BJ (cell line): ENCODE measurements at regions not wholly inside any gene's neighbourhood (a gene's known extent, or its start where the extent isn't known, plus 50 kb on each side); places are given as distances from the start of the nearest gene placed in this dataset.

ENCODE experiments used
- CTCF ChIA-PET: fragments of 350-600 bp; formaldehyde crosslinking; extraction: SDS; loops from one replicate; lab custom pipeline; 2021; ENCODE audit warnings: antibody characterized with exemption, inconsistent platforms; lab: Yijun Ruan, JAX
- POLR2A ChIA-PET: fragments of 300-600 bp; sonication (Branson Sonifier 250); formaldehyde crosslinking; extraction: SDS; loops from one replicate; lab custom pipeline; 2021; ENCODE audit warnings: antibody characterized with exemption; lab: Charles Lee
- DNase-seq: peaks from one replicate; pipeline ENCODE4 v3.0.0-alpha.2; 2011; ENCODE audit warnings: low read depth
- H3K27me3 ChIP-seq: 2 replicates; pipeline ENCODE4 v1.6.0; 2011; ENCODE audit warnings: low read length; ENCODE audit not compliant: control insufficient read depth, insufficient read depth
- H3K36me3 ChIP-seq: 2 replicates; pipeline ENCODE4 v1.5.1; 2011; ENCODE audit warnings: low read length; ENCODE audit not compliant: control insufficient read depth, insufficient read depth
- H3K4me3 ChIP-seq: 2 replicates; pipeline ENCODE4 v1.5.1; 2011; ENCODE audit warnings: low read depth, mild to moderate bottlenecking, control low read depth, low read length
- TF ChIP-seq, protein P1 (sequence below): IDR thresholded peaks from 2 replicates; pipeline ENCODE4 v1.5.1; 2011; ENCODE audit warnings: low read depth, mild to moderate bottlenecking, control low read depth, inconsistent platforms, low read length, moderate library complexity; ENCODE audit not compliant: insufficient read depth

DNA sequence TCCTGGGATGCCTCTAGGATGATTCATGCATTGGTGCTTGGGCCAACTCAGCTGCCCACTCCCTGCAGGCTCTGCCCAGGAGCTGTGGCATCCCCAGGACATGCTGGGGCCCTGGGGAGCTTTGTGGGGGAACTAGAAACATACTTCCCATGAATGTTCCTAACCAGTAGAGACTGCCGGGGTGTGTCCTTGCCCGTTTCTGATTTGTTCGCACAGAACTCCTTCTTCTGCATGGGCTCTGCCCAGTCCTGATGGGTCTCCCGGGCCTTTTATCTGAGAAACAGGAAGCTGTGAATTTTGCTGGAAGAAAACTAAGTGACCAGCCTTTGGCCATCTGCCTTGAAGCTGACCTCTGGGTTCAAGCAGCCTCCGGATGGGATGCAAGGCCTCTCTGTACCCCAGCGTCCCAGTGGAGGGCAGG lies 71.6 kb upstream of the RNU6ATAC start:
- no peaks in the 10 kb centered on the region for H3K36me3 ChIP-seq
- no peak for DNase-seq
- ChIA-PET CTCF (interaction anchor here (0.6 kb wide), 1 partner anchor 25 kb away, joined by 3 read pairs; no protein-coding TSS in a partner anchor), POLR2A (no interaction called here)
- no peak overlapping the region for H3K4me3 ChIP-seq
- TF ChIP-seq, protein P1, sequence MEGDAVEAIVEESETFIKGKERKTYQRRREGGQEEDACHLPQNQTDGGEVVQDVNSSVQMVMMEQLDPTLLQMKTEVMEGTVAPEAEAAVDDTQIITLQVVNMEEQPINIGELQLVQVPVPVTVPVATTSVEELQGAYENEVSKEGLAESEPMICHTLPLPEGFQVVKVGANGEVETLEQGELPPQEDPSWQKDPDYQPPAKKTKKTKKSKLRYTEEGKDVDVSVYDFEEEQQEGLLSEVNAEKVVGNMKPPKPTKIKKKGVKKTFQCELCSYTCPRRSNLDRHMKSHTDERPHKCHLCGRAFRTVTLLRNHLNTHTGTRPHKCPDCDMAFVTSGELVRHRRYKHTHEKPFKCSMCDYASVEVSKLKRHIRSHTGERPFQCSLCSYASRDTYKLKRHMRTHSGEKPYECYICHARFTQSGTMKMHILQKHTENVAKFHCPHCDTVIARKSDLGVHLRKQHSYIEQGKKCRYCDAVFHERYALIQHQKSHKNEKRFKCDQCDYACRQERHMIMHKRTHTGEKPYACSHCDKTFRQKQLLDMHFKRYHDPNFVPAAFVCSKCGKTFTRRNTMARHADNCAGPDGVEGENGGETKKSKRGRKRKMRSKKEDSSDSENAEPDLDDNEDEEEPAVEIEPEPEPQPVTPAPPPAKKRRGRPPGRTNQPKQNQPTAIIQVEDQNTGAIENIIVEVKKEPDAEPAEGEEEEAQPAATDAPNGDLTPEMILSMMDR = no peak
- H3K27me3 ChIP-seq = peaks cover 4% of the 10 kb centered on the region

DNA sequence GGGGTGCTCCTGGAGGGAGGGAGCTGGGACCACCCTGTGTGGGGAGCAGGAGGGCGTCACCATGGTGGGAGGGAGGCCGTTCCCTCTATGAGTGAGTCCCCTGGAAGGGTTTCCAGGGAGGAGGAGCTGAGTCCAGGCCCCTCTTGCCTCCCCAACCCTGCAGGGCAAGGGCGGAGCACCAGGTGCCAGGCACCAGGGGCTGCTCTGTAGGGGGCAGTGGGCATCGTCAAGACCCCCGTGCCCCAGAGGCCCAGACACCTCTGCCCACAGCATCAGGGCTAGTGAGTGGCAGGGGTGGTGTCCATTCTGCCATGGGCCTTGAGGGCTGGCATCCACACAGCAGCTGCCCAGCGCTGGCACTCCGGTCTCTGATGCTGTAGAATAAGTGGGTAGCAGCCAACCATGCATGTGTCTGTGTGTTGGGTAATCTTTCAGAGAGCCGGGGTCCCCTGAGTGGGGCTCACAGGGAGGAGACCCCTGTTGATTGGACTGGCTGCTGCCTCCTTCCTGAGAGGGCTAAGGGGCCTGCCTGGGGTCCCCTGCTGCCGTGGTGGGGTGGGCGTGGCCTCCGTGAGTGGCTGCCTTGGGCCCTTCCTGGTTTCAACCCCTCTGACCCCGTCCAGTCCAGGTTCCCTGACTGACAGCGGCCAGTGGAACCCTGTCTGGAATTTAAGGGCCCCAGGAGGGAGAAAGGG lies 72.7 kb upstream of the RNU6ATAC start:
- TF ChIP-seq, protein P1 = no peak
- H3K4me3 ChIP-seq = no peak overlapping the region
- H3K27me3 ChIP-seq = peaks cover 4% of the 10 kb centered on the region
- ChIA-PET POLR2A (no interaction called here), CTCF (no interaction called here)
- DNase-seq = no peak
- no peaks in the 10 kb centered on the region for H3K36me3 ChIP-seq

DNA sequence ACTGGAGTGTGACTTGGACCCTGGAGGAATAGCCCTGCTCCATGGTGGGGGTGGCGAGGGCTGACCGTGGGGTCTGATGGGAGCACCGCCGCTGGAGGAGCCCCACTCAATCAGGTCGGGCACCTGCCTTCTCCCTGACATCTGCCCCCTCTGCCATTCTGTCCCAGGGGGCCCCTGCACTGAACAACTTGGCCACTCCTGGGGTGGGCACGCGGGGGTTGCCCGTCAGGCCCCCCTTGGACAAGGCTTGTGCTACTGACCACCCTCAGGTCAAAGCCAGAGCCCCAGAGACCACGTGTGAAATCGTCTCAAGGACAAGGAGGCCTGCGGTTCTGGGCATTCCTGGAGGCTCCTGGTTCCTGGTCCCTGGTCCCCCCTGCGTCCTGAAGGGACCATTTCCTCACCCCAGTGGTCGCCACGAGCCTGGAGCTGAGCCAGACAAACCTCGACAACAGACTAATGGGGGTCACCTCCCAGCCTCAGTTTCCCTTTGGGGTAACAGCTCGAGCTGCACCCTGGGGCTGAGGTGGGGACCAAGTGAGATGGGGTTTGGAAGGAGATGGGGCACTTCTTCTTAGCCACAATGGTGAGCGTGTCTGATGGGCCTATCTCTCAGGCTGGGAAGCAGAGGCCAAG lies 73.4 kb upstream of the RNU6ATAC start:
- TF ChIP-seq, protein P1 = no peak
- ChIA-PET POLR2A (no interaction called here), CTCF (no interaction called here)
- Histone ChIP-seq H3K4me3 (no peak overlapping the region), H3K27me3 (peaks cover 5% of the 10 kb centered on the region), H3K36me3 (no peaks in the 10 kb centered on the region)
- no peak for DNase-seq

DNA sequence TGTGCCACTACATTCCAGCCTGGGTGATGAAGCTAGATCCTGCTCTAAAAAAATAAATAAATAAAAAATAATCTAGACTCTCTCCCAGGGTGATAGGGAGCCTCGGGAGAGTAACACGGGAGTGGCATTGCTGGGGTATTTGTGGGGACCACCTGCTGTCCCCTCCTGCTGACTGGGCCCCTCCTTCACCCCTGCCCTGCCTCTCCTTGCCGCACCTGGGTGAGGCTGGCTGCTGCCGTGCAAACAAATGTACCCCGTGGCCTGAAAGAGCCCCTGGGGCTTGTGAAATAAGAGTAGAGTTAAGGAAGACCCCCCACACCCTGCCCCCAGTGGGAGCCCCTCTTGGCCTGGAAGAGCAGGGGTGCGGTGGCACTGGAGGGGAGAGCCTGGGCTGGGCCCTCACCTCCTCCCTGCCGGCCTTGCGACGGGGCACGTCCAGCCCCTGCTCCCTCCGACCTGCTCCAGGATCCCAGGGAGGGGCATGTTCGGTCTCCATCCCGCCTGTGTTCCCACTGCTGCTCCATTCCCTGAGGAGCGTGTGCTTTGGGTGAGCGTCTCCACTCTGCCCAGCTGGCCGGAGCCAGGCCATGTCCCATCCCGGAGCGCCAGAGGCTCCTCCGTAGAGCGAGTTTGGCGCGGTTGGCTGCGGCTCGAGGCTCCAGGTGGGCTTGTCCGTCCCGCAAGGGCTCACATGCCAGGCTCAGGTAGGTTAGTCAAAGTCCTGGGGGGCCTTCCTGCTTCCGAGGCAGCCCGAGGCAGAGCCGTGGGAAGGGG lies 75.0 kb upstream of the RNU6ATAC start:
- TF ChIP-seq, protein P1 = no peak

DNA sequence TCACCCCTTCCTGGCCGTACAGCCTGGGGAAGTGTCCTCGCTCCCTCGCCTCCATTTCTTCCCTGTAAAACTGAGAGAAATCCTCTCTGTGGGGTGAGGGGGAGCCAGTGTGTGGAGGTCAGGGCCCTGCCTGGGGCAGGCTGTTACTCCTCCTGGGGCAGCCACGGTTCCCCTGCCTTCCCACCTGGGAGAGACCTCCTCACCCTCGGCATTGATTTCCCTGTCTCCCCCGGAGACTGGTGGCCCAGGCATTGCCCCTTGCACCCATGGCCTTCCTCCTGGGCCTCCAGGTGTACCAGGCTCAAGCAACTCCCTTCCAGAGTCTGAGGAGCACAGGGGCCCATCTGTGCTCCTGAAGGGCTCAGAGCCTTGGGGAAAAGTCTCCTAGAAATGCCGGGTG lies 75.6 kb upstream of the RNU6ATAC start:
- TF ChIP-seq, protein P1 = no peak
- POLR2A ChIA-PET = no interaction called here
- H3K4me3 ChIP-seq = no peak overlapping the region
- peaks cover 5% of the 10 kb centered on the region for H3K27me3 ChIP-seq
- H3K36me3 ChIP-seq = no peaks in the 10 kb centered on the region
- CTCF ChIA-PET = no interaction called here
- DNase-seq = no peak

More for the DNA sequence above, 75.0 kb upstream of the RNU6ATAC start:
- DNase-seq = no peak
- CTCF ChIA-PET = no interaction called here
- POLR2A ChIA-PET = no interaction called here
- no peak overlapping the region for H3K4me3 ChIP-seq
- H3K36me3 ChIP-seq = no peaks in the 10 kb centered on the region
- peaks cover 5% of the 10 kb centered on the region for H3K27me3 ChIP-seq
